ACC112 (cell line): ENCODE measurements at regions not wholly inside any gene's neighbourhood (a gene's known extent, or its start where the extent isn't known, plus 50 kb on each side); places are given as distances from the start of the nearest gene placed in this dataset.
"Not testable (repeated sequence)": the region's sequence is repeated elsewhere in the genome, so short reads cannot be mapped to it uniquely, and the experiment has no call there.

ENCODE experiments used
- H2AFZ ChIP-seq: fragments of 200-600 bp; sonication (generic); one replicate; pipeline ENCODE4 v1.6.0; 2017; ENCODE audit warnings: antibody characterized with exemption, low read length; ENCODE audit not compliant: unreplicated experiment
- H3K27ac ChIP-seq: fragments of 200-600 bp; sonication (generic); 2 replicates; pipeline ENCODE4 v1.5.1; 2014; ENCODE audit warnings: low read depth, mild to moderate bottlenecking, antibody characterized with exemption, low read length, moderate library complexity
- H3K27me3 ChIP-seq: fragments of 200-600 bp; sonication (generic); 2 replicates; pipeline ENCODE4 v1.6.1; 2014; ENCODE audit warnings: mild to moderate bottlenecking, antibody characterized with exemption, low read length, moderate library complexity, mixed read lengths; ENCODE audit not compliant: insufficient read depth
- H3K36me3 ChIP-seq: fragments of 200-600 bp; sonication (generic); 2 replicates; pipeline ENCODE4 v1.6.1; 2016; ENCODE audit warnings: mild to moderate bottlenecking, antibody characterized with exemption, low read length, moderate library complexity, mixed read lengths; ENCODE audit not compliant: insufficient read depth
- H3K4me1 ChIP-seq: fragments of 200-600 bp; sonication (generic); one replicate; pipeline ENCODE4 v1.6.1; 2016; ENCODE audit warnings: low read length, mixed read lengths; ENCODE audit not compliant: insufficient read depth, unreplicated experiment, control insufficient read depth
- H3K4me3 ChIP-seq: fragments of 200-600 bp; sonication (generic); 2 replicates; pipeline ENCODE4 v1.5.1; 2014; ENCODE audit warnings: mild to moderate bottlenecking, low read depth, low read length
- H3K79me2 ChIP-seq: fragments of 200-600 bp; sonication (generic); one replicate; pipeline ENCODE4 v1.6.0; 2016; ENCODE audit warnings: low read length; ENCODE audit not compliant: control insufficient read depth, unreplicated experiment, insufficient read depth

- H3K27ac ChIP-seq, H3K79me2 ChIP-seq, H2AFZ ChIP-seq, H3K4me3 ChIP-seq, H3K36me3 ChIP-seq, H3K27me3 ChIP-seq: not testable (repeated sequence)
- H3K4me1 ChIP-seq = peaks cover 42% of the 10 kb centered on the region
Measured at GRCh38 chr3:178349218-178349596, 187.0 kb upstream of the KCNMB2 start.

GRCh38 chr3:178350763-178351162 lies 185.5 kb upstream of the KCNMB2 start:
- Histone ChIP-seq H3K79me2 (no peaks in the 10 kb centered on the region), H3K4me1 (peaks cover 42% of the 10 kb centered on the region), H2AFZ (peak overlapping the region; percentile 57), H3K27me3 (no peaks in the 10 kb centered on the region), H3K4me3 (peak overlapping the region; percentile 43), H3K27ac (peak overlapping the region; percentile 72), H3K36me3 (no peaks in the 10 kb centered on the region)

- Histone ChIP-seq H3K4me3 (peak overlapping the region; percentile 31; the same call in 1 of the 2 replicates), H3K79me2 (no peaks in the 10 kb centered on the region), H2AFZ (peak overlapping the region; percentile 35), H3K4me1 (peaks cover 37% of the 10 kb centered on the region), H3K27ac (peak overlapping the region; percentile 72), H3K27me3 (no peaks in the 10 kb centered on the region), H3K36me3 (no peaks in the 10 kb centered on the region)
Measured at GRCh38 chr3:178352326-178353005, 183.8 kb upstream of the KCNMB2 start.

- H2AFZ ChIP-seq = peak overlapping the region; percentile 71
- H3K79me2 ChIP-seq = no peaks in the 10 kb centered on the region
- peak overlapping the region; percentile 72; the same call in 1 of the 2 replicates for H3K27ac ChIP-seq
- no peak overlapping the region for H3K4me3 ChIP-seq
- H3K27me3 ChIP-seq = no peaks in the 10 kb centered on the region
- H3K36me3 ChIP-seq = no peaks in the 10 kb centered on the region
- peaks cover 32% of the 10 kb centered on the region for H3K4me1 ChIP-seq
Measured at GRCh38 chr3:178353006-178353694, 183.1 kb upstream of the KCNMB2 start.

- no peaks in the 10 kb centered on the region for H3K79me2 ChIP-seq
- H3K27ac ChIP-seq = peak overlapping the region; percentile 3; the same call in 1 of the 2 replicates
- peaks cover 8% of the 10 kb centered on the region for H3K4me1 ChIP-seq
- peak overlapping the region; percentile 95 for H2AFZ ChIP-seq
- H3K27me3 ChIP-seq = no peaks in the 10 kb centered on the region
- H3K4me3 ChIP-seq = no peak overlapping the region; the same call in 1 of the 2 replicates
- no peaks in the 10 kb centered on the region for H3K36me3 ChIP-seq
Measured at GRCh38 chr3:178359728-178360127, 176.5 kb upstream of the KCNMB2 start.

- not testable (repeated sequence) for H2AFZ ChIP-seq, H3K27ac ChIP-seq, H3K4me3 ChIP-seq, H3K36me3 ChIP-seq, H3K79me2 ChIP-seq, H3K27me3 ChIP-seq
- peaks cover 13% of the 10 kb centered on the region for H3K4me1 ChIP-seq
Measured at GRCh38 chr3:178363048-178363447, 173.2 kb upstream of the KCNMB2 start.

GRCh38 chr3:178367817-178368617 lies 168.2 kb upstream of the KCNMB2 start:
- Histone ChIP-seq H2AFZ (no peak overlapping the region), H3K4me3 (no peak overlapping the region), H3K79me2 (no peaks in the 10 kb centered on the region), H3K36me3 (no peaks in the 10 kb centered on the region), H3K4me1 (peaks cover 5% of the 10 kb centered on the region), H3K27ac (no peak overlapping the region), H3K27me3 (no peaks in the 10 kb centered on the region)

GRCh38 chr3:178369006-178369405 lies 167.2 kb upstream of the KCNMB2 start:
- Histone ChIP-seq H3K27ac (no peak overlapping the region), H3K36me3 (no peaks in the 10 kb centered on the region), H2AFZ (no peak overlapping the region), H3K4me3 (no peak overlapping the region), H3K27me3 (no peaks in the 10 kb centered on the region), H3K79me2 (no peaks in the 10 kb centered on the region), H3K4me1 (peaks cover 5% of the 10 kb centered on the region)

- H3K4me3 ChIP-seq = no peak overlapping the region
- H2AFZ ChIP-seq = no peak overlapping the region
- peaks cover 5% of the 10 kb centered on the region for H3K4me1 ChIP-seq
- H3K36me3 ChIP-seq = no peaks in the 10 kb centered on the region
- no peak overlapping the region for H3K27ac ChIP-seq
- no peaks in the 10 kb centered on the region for H3K27me3 ChIP-seq
- H3K79me2 ChIP-seq = no peaks in the 10 kb centered on the region
Measured at GRCh38 chr3:178369811-178370210, 166.4 kb upstream of the KCNMB2 start.

GRCh38 chr3:178370387-178370786 lies 165.8 kb upstream of the KCNMB2 start:
- H3K4me3 ChIP-seq = no peak overlapping the region
- no peak overlapping the region for H3K27ac ChIP-seq
- H3K79me2 ChIP-seq = no peaks in the 10 kb centered on the region
- H3K4me1 ChIP-seq = peaks cover 5% of the 10 kb centered on the region
- no peaks in the 10 kb centered on the region for H3K27me3 ChIP-seq
- H2AFZ ChIP-seq = no peak overlapping the region
- no peaks in the 10 kb centered on the region for H3K36me3 ChIP-seq
